HG03159 (cell line): ENCODE measurements at regions not wholly inside any gene's neighbourhood (a gene's known extent, or its start where the extent isn't known, plus 50 kb on each side); places are given as distances from the start of the nearest gene placed in this dataset.

ENCODE experiments used
- ATAC-seq: cut with Tn5 transposase; IDR thresholded peaks from one replicate; pipeline ENCODE4 v1.9.1; 2021; ENCODE audit warnings: mild to moderate bottlenecking, moderate library complexity; ENCODE audit not compliant: unreplicated experiment

GRCh38 chr1:8147956-8148355 is 121.8 kb upstream of the ERRFI1 start:
- ATAC-seq, result no peak

GRCh38 chr1:8146257-8146855 is 120.2 kb upstream of the ERRFI1 start:
- ATAC-seq, result no peak

DNA sequence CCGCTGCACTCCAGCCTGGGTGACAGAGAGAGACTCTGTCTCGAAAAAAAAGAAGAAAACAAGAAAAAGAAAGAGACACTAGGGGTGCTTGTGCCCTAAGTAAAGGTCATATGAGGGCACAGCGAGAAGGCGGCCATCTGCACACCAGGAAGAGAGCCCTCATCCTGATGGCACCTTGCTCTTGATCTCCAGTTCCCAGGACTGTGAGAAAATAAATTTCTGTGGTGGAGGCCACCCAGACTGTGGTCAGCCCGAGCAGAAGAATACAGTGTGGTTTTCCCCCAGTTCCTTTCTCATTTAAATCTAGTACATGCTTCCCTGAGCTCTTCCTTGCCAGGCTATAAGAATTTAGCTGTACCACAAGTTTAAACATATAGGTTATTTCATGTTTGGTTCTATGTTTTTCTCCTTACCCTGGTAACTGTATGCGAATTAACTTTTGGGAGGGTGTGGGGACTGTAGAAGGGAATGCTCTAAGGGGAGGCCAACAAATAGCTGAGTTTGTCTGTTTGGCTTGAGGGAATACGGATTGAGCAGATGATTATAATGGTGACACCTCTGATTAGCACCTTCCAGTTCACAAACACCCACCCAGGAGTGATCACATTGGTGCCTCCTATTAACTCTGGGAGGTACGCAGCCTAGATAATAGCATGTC is 119.6 kb upstream of the ERRFI1 start:
- no peak for ATAC-seq

DNA sequence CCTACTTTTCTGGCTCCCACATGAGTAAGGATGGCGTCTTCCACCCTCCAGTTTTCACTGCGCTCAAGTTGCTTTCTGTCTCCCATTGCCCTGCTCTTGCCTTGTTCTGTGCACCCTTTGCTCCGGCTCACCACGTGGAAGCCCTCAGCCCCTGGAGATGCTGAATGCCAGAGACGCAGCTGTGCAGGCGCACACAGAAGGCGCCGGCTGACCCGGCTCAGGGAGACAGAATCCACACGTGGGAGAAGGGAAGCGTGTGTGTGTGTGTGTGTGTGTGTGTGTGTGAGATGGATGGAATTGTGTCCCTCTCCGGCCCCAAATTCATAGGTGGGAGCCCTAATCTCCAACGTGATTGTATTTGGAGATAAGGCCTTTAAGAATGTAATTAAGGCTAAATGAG is 118.2 kb upstream of the ERRFI1 start:
- ATAC-seq, result no peak

DNA sequence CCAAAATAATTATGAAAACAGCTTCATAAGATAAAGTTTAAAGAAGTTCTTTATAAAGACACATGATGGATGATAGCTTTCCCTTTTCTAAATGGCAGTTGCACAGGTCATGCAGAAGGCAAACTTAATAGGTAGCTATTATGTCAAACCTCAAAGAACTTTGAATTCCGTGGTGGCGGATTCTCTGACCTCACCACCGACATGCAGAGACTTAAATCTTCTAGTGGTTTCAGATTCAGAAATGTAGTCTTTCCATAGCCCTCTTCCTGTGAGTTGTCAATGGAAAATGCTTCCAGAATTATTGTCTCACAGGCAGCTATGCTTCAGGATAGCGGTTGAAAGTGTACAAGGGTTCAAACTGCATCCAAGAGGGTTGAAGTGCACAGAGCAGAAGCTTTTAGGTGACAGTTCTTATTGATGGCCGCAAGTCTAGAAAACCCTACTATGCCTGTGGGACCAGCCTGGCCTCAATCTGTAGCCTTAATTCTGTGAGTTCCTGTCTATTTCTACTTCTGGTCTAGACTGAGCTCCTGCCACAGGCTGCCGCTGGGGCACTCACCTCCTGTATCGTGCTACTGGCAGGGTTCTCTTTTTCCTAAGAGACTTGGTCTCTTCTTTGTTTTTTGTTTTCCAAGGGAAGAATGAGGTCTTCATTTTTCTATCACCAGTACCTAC is 117.0 kb upstream of the ERRFI1 start:
- ATAC-seq, result no peak

- no peak for ATAC-seq
Measured at GRCh38 chr1:8139941-8140340, 113.8 kb upstream of the ERRFI1 start.

DNA sequence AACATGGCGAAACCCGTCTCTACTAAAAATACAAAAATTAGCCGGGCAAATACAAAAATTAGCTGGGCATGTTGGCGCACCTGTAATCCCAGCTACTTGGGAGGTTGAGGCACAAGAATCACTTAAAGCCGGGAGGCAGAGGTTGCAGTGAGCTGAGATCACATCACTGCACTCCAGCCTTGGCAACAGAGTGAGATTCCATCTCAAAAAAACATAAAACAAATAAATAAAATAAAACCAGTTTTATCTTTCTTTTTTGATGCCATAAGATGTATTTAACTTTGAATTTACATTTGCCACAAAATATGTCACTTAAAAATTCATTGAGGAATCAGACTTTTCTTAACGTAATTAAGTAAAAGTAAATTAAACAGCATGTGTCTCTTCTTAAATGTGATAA is 113.3 kb upstream of the ERRFI1 start:
- ATAC-seq, result no peak

DNA sequence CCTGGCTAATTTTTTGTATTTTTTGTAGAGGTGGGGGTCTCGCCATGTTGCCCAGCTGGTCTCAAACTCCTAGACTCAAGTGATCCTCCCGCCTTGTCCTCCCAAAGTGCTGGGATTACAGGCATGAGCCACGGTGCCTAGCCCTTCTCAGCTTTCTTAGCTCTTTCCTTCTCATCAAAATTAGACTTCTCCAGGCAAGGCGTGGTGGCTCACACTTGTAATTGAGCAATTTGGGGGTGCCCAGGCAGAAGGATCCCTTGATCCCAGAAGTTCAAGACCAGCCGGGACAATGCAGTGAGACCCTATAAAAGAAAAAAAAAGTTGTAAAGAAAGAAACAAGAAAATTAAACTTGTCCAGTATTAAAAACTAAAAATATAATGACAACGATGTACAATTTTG is 112.6 kb upstream of the ERRFI1 start:
- no peak for ATAC-seq

GRCh38 chr1:8137481-8138244 is 111.6 kb upstream of the ERRFI1 start:
- ATAC-seq, result no peak

GRCh38 chr1:8136766-8137165 is 110.7 kb upstream of the ERRFI1 start:
- ATAC-seq, result no peak

- no peak for ATAC-seq
Measured at GRCh38 chr1:8135250-8135649, 109.1 kb upstream of the ERRFI1 start.

DNA sequence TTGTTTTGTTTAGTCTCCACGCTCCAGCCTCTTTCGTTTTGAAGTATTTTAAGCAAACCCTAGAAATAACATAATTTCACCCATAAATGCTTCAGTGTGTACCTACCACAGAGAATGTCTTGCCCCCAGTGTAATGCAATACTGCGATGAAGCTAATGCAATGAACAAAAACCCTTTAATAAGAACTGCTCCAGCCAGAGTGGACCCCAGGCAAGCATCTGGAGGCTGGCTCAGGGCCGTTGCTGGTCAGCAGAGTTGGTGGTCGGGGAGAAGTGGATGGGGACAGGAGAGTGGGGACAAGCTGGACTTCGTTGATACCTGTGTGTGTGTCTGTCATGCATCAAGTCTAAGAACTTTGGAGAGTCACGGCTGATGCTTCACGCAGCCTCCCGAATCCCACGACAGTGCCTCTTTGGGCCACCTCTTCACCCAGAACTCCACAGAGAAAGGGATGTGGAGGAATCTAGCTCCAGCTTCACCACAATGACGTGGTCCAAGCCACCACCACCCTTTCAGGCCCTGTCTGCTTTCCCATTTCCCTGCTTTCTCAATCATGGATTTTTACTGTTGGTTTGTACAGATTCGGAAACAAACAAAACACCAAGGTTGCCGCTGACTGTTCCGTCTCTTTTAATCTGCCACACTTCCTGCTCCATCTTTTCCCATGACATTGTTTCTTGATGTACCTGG is 108.6 kb upstream of the ERRFI1 start:
- no peak for ATAC-seq

DNA sequence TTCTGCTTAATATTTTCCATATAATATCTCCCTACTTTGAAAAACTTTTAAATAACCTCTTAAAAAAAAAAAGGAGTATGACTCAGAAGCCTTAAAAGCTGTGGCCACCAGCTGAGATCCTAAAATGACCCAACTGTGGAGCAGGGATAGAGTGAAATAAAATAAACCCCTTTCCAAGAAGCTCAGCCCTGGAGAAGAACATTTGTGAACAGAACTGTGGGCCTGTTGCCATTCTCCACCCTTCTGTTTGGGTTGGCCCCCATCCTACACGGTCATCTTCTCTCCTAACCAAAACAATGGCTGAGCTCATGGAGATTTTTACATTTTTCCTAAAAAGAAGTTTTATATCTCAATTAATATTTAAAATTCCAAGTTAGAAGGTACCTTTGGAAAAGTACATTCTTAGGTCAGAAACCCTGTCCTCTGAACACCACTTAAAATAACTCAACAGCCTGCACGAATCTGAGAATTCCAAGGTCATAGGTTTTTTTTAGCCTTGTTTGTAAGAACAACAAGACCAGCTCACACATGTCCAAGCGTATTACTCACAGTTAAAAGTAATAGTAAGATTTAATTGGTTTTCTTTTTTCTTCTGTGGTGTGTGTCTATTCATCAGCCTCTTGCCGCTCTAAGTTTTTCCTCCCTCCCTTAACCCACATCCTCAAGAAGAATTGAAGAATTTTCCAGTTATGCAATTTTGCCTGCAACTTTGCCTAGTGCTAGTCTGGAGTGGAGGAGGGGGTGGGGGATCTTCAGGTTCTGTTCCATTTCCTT is 107.7 kb upstream of the ERRFI1 start:
- ATAC-seq, result no peak

DNA sequence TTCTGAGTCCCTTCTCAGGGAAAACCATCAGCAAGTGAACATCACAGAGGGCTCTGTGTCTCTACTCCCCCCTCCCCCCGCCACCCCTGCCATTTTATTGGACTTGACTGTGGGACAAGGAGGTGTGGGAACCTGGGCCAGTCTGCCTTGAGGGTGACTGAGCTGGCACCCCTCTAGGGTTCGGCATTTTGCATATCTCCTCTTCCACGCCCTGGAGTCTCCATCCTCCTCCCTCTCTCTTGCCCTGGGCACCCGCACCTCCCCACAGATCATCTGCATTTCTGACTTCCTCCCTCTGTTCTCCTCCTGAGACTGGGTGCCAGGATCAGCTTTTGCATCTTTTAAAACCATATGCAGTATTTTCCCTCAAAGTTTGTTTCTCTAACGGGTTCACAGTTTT is 107.1 kb upstream of the ERRFI1 start:
- no peak for ATAC-seq

GRCh38 chr1:8127171-8127641 is 101.1 kb upstream of the ERRFI1 start:
- no peak for ATAC-seq

DNA sequence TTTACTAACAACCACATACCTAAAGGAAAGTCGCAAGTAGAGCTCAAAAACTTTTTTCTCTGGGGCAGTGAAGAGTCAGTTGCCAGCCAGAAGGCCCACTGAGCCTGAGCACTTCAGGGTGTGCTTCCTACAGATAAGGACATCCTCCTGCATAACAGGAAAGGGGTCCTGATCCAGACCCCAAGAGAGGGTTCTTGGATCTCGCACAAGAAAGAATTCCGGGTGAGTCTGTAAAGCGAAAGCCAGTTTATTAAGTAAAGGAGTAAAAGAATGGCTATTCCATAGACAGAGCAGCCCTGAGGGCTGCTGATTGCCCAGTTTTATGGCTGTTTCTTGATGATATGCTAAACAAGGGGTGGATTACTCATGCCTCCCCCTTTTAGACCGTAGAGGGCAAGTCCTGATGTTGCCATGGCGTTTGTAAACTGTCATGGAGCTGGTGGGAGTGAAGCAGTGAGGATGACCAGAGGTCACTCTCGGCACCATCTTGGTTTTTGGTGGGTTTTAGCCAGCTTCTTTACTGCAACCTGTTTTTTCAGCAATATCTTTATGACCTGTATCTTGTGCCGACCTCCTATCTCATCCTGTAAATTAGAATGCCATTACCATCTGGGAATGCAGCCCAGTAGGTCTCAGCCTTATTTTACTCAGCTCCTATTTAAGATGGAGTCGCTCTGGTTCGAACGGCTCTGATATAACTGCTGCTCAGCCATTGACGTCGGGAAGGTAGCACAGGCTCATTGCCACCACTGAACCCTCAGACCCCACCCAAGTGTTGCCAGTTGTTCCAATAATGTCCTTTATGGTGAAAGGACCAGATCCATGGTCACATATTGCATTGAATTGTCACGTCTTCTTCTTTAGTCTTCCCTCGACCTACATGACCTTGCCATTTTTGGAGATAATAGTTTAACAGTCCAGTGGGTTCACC is 96.6 kb upstream of the ERRFI1 start:
- no peak for ATAC-seq

DNA sequence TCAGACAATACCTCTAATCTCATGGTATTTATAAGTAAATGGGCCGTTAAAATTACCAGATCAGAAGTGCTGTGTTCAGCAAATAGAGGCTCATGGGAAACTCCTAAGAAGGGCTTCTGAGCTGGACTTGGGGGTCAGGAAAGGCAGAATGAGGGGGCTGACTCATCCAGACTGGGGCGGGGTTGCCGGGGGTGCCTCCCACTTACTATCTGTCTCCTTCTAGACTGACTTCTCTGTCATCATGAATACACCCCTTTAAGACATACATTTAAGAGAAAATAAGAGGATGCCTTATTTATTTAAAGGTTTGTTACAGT is 96.0 kb upstream of the ERRFI1 start:
- ATAC-seq, result no peak

DNA sequence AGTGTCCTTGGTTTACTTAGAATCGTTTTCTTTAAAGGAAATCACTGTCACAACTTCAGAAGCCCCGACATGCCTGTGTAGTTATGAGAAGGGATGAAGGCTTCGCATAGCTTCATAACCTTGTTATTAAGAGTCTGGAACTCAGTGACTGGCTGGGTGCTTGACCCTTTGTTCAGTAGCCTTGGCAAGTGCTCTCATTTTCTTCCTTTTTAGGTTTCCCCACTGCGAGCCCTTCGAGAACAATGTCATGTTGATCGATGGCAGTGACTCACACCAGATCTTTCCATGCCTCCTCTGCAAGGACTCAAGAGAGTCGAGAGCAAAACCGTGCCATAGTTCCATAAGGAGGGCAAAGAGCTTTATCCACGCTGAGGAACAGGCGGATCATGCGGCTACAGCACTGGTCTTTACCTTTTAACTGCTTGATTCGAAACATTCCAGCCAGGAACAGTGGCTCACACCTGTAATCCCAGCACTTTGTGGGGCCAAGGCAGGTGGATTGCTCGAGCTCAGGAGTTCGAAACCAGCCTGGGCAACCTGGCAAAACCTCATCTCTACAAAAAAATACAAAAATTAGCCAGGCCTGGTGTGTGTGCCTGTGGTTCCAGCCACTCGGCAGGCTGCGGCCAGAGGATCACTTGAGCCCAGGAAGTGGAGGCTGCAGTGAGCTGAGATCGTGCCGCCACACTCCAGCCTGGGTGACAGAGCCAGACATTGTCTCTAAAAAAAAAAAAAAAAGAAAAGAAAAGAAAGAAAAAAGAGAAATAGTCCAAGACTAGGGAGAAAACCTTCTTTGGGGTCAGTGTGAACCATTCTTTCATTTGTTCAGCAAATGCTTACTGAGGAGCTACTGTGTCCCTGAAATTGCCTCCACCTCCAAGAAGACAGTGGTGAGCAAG is 95.4 kb upstream of the ERRFI1 start:
- ATAC-seq, result no peak
